ENCODE measurements at regions not wholly inside any gene's neighbourhood (a gene's known extent, or its start where the extent isn't known, plus 50 kb on each side); places are given as distances from the start of the nearest gene placed in this dataset.
A peak's percentile ranks its signal among the peaks of the same experiment; 100 is the strongest.

DNA sequence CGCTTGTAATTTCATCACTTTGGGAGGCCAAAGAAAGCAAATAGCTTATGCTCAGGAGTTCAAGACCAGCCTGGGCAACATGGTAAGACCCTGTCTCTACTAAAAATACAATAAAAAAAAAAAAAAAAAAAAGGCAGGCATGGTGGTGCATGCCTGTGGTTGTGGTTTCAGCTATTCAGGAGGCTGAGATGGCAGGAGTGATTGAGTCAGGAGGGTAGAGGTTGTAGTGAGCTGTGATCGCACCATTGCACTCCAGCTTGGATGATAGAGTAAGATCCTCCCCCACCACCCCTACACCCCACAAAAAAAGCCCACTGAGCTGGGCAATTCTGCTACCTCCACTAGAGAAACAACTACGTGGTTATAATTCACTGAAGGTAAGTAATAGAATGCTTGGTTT is 118.8 kb upstream of the PCDH18 start:
- no peaks in the 10 kb centered on the region for H3K27me3 ChIP-seq (ENCODE audit: control insufficient read depth, insufficient read depth, low read length)
- no peaks in the 10 kb centered on the region for H4K20me1 ChIP-seq (ENCODE audit: insufficient read depth, low read length)
- H3K4me2 ChIP-seq (ENCODE audit: low read depth, low read length) = 0 out of 2 replicates have a peak overlapping the region, but pooled peaks have one; percentile 21
- BruUV-seq (replicated peaks) = no TSS peak
- H3K9ac ChIP-seq (ENCODE audit: low read depth, low read length) = no peak overlapping the region
- TF ChIP-seq CTCF (conservative IDR thresholded peaks at IDR 0.05; ENCODE audit: low read depth, low read length) (no peak), CEBPB (IDR thresholded peaks at IDR 0.05; ENCODE audit: low read depth, low read length) (no peak), RFX5 (IDR thresholded peaks at IDR 0.05; ENCODE audit: low read depth, low read length) (no peak), MXI1 (IDR thresholded peaks at IDR 0.05; ENCODE audit: borderline replicate concordance, low read depth, low read length) (no peak), NFE2L2 (IDR thresholded peaks at IDR 0.05; ENCODE audit: low read depth, low read length) (no peak), POLR2A (IDR thresholded peaks at IDR 0.05; ENCODE audit: low read depth, low read length) (no peak), CHD1 (IDR thresholded peaks at IDR 0.05; ENCODE audit: low read depth, low read length) (no peak), SMC3 (IDR thresholded peaks at IDR 0.05; ENCODE audit: low read depth, low read length) (no peak), RCOR1 (IDR thresholded peaks at IDR 0.05; ENCODE audit: insufficient replicate concordance, low read length) (no peak), FOS (IDR thresholded peaks at IDR 0.05; ENCODE audit: low read depth, low read length) (no peak), MAZ (IDR thresholded peaks at IDR 0.05; ENCODE audit: borderline replicate concordance, low read depth, low read length) (no peak), MAFK (IDR thresholded peaks at IDR 0.05; ENCODE audit: low read depth, low read length) (no peak)
- TF ChIP-seq, protein P1, sequence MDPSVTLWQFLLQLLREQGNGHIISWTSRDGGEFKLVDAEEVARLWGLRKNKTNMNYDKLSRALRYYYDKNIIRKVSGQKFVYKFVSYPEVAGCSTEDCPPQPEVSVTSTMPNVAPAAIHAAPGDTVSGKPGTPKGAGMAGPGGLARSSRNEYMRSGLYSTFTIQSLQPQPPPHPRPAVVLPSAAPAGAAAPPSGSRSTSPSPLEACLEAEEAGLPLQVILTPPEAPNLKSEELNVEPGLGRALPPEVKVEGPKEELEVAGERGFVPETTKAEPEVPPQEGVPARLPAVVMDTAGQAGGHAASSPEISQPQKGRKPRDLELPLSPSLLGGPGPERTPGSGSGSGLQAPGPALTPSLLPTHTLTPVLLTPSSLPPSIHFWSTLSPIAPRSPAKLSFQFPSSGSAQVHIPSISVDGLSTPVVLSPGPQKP (IDR thresholded peaks at IDR 0.05; ENCODE audit: borderline replicate concordance, low read depth, low read length) = no peak
- TF ChIP-seq, protein P2, sequence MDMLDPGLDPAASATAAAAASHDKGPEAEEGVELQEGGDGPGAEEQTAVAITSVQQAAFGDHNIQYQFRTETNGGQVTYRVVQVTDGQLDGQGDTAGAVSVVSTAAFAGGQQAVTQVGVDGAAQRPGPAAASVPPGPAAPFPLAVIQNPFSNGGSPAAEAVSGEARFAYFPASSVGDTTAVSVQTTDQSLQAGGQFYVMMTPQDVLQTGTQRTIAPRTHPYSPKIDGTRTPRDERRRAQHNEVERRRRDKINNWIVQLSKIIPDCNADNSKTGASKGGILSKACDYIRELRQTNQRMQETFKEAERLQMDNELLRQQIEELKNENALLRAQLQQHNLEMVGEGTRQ (IDR thresholded peaks at IDR 0.05; ENCODE audit: low read depth, low read length) = no peak
- peak overlapping the region; percentile 78 for H2BK5ac ChIP-seq (ENCODE audit: low read depth, low read length, poor library complexity, severe bottlenecking)
- DNase-seq (peak; percentile 72), ATAC-seq (ENCODE audit: low read depth) (peak; percentile 62; the same call in 1 of the 2 replicates)
- intact Hi-C loops (cut with micrococcal nuclease) = loop anchor here (5.0 to 10.0 kb wide), 2 partner anchors 39 to 526 kb away; no protein-coding TSS in a partner anchor
- H3K4me1 ChIP-seq (ENCODE audit: control insufficient read depth, insufficient read depth, low read length) = peaks cover 5% of the 10 kb centered on the region; the same call in 1 of the 2 replicates
- H3K27ac ChIP-seq (ENCODE audit: insufficient read depth, low read length) = peak overlapping the region; percentile 76
- ChIA-PET CTCF (interaction anchor here (0.7 kb wide), 1 partner anchor 790 kb away, joined by 3 read pairs; no protein-coding TSS in a partner anchor), POLR2A (ENCODE audit: unreplicated experiment) (interaction anchor here (0.6 to 3.1 kb wide), 4 partner anchors 13 to 424 kb away, joined by 4 to 19 read pairs (median 5); partner anchors contain the start of gene PCDH18)
- peak overlapping the region; percentile 22 for H4K5ac ChIP-seq (ENCODE audit: low read depth, low read length)
- peak overlapping the region; percentile 93 for H2BK120ac ChIP-seq (ENCODE audit: low read depth, low read length)
- dilution Hi-C loops (cut with HindIII; ENCODE audit: low sequenced_read_pairs, unreplicated experiment) = no loop called here
- peak overlapping the region; percentile 11; the same call in 1 of the 2 replicates for H3K56ac ChIP-seq (ENCODE audit: extremely low read depth, insufficient read depth, low read length)
- peak overlapping the region; percentile 95 for H3K18ac ChIP-seq (ENCODE audit: low read depth, low read length)
- peak overlapping the region; percentile 92 for H2BK20ac ChIP-seq (ENCODE audit: low read depth, low read length)
- H2AK5ac ChIP-seq (ENCODE audit: low read depth, low read length) = peak overlapping the region; percentile 88; the same call in 1 of the 2 replicates
- no CpG with 5 or more reads among the region's 3 CpGs for WGBS, 2 experiments (ENCODE audit: extremely low coverage in 2 of 2, insufficient read length in 1 of 2)
- peak overlapping the region; percentile 93 for H3K4ac ChIP-seq (ENCODE audit: low read depth, low read length)
- in situ Hi-C loops (cut with MboI; ENCODE audit: low sequenced_read_pairs) = loop anchor here (10.0 kb wide), 1 partner anchor 116 kb away; the partner anchor contains the start of gene PCDH18
- peak overlapping the region; percentile 78 for H3K14ac ChIP-seq (replicated peaks; ENCODE audit: low read depth, low read length)
- H2BK15ac ChIP-seq (ENCODE audit: low read depth, low read length) = peak overlapping the region; percentile 42; the same call in 2 of the 3 replicates
- no peak overlapping the region for H2AFZ ChIP-seq (replicated peaks; ENCODE audit: low read length, poor library complexity)
- H3K9me3 ChIP-seq (ENCODE audit: control insufficient read depth, insufficient read depth, low read length) = no peaks in the 10 kb centered on the region
- H3K23ac ChIP-seq (ENCODE audit: low read depth, low read length) = peak overlapping the region; percentile 59; the same call in 1 of the 2 replicates
- H4K8ac ChIP-seq (ENCODE audit: low read depth in 2 of 2, low read length in 2 of 2) = peak overlapping the region; percentile 48 to 71; a peak in 2 of 4 replicates
- no peaks in the 10 kb centered on the region for H3K36me3 ChIP-seq (ENCODE audit: control insufficient read depth, insufficient read depth, low read length)
- H4K91ac ChIP-seq (ENCODE audit: insufficient read depth, low read depth, low read length) = peak overlapping the region; percentile 85
- no peaks in the 10 kb centered on the region for H3K79me1 ChIP-seq (ENCODE audit: low read depth in 1 of 2, low read length in 2 of 2)
- no peak overlapping the region for H2AK9ac ChIP-seq (replicated peaks; ENCODE audit: low read depth, low read length, poor library complexity)
- no peaks in the 10 kb centered on the region for H3K9me1 ChIP-seq (ENCODE audit: insufficient read depth, low read length)
- H3K4me3 ChIP-seq (ENCODE audit: insufficient read depth, low read depth, low read length) = no peak overlapping the region

All from IMR-90 (cell line).